ENCODE measurements at regions not wholly inside any gene's neighbourhood (a gene's known extent, or its start where the extent isn't known, plus 50 kb on each side); places are given as distances from the start of the nearest gene placed in this dataset.
A peak's percentile ranks its signal among the peaks of the same experiment; 100 is the strongest.
"Not testable (repeated sequence)": the region's sequence is repeated elsewhere in the genome, so short reads cannot be mapped to it uniquely, and the experiment has no call there.

GRCh38 chr10:133785846-133786602, 159.4 kb upstream of the FRG2B start:
- DNase-seq: peak; percentile 5
- ATAC-seq: not testable (repeated sequence)

- not testable (repeated sequence) for DNase-seq, ATAC-seq
Observed at GRCh38 chr10:133785178-133785577, 158.6 kb upstream of the FRG2B start.

- not testable (repeated sequence) for DNase-seq, ATAC-seq
Observed at GRCh38 chr10:133765308-133765707, 138.7 kb upstream of the FRG2B start.

GRCh38 chr10:133764823-133765209, 138.2 kb upstream of the FRG2B start:
- ATAC-seq, DNase-seq: not testable (repeated sequence)

- peak; percentile 32 for ATAC-seq
- DNase-seq: not testable (repeated sequence)
Observed at GRCh38 chr10:133763875-133764822, 137.6 kb upstream of the FRG2B start.

GRCh38 chr10:133763190-133763589, 136.6 kb upstream of the FRG2B start:
- not testable (repeated sequence) for DNase-seq
- peak; percentile 49 for ATAC-seq

- not testable (repeated sequence) for DNase-seq, ATAC-seq
Observed at GRCh38 chr10:133753545-133753944, 127.0 kb upstream of the FRG2B start.

Measured in stimulated activated naive CD8-positive, alpha-beta T cell treated with anti-CD3 and anti-CD28 coated beads, Interleukin-15, Interleukin-2, amounts not matched to agents 100 U/mL and 50 U/mL, for 24 hours (primary cell).